GM12891 (cell line): ENCODE measurements at regions not wholly inside any gene's neighbourhood (a gene's known extent, or its start where the extent isn't known, plus 50 kb on each side); places are given as distances from the start of the nearest gene placed in this dataset.

Experiments used
- PAX5 ChIP-seq: IDR thresholded peaks from 2 replicates; pipeline ENCODE4 v1.6.1; 2011; ENCODE audit warnings: low read length, moderate library complexity, mild to moderate bottlenecking; ENCODE audit not compliant: insufficient read depth, severe bottlenecking
- POLR2A ChIP-seq: IDR thresholded peaks from 2 replicates; pipeline ENCODE4 v1.6.1; 2011; ENCODE audit warnings: low read depth, low read length, control low read depth
- POLR2AphosphoS5 ChIP-seq: IDR thresholded peaks from 2 replicates; pipeline ENCODE4 v1.6.1; 2011; ENCODE audit warnings: low read depth, low read length, control low read depth
- POU2F2 ChIP-seq: IDR thresholded peaks from 2 replicates; pipeline ENCODE4 v1.6.1; 2011; ENCODE audit warnings: low read depth, mild to moderate bottlenecking, control low read depth, low read length, moderate library complexity
- SPI1 ChIP-seq: IDR thresholded peaks from 2 replicates; pipeline ENCODE4 v1.6.1; 2011; ENCODE audit warnings: low read depth, low read length, control low read depth
- TAF1 ChIP-seq: IDR thresholded peaks from 2 replicates; pipeline ENCODE4 v1.6.1; 2011; ENCODE audit warnings: low read depth, low read length, control low read depth

DNA sequence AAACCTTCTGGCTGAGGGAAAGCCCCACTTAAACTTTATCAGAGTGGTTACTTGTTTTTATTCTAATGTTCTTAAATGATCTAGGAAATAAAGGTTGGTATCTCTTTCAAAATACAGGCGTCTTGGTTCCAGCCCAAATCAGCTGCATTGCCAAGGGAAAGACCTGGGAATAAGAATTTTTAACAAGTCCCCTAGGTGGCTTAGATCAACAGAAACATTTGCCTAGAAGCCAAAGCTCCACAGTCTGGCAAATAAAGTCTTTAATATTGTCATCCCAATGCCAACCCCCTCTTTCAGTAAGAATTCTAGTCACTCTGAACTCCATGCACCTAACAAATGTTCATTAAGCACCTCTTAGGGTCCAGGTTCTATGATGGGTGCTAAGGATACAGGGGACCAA, 66.8 kb downstream of the ARL6IP4 start:
- TF ChIP-seq TAF1 (no peak), POLR2A (no peak), POLR2AphosphoS5 (no peak), SPI1 (no peak), PAX5 (no peak), POU2F2 (no peak)
